HG03469 (cell line): ENCODE measurements at regions not wholly inside any gene's neighbourhood (a gene's known extent, or its start where the extent isn't known, plus 50 kb on each side); places are given as distances from the start of the nearest gene placed in this dataset.
"Not testable (repeated sequence)": the region's sequence is repeated elsewhere in the genome, so short reads cannot be mapped to it uniquely, and the experiment has no call there.

ENCODE experiments used
- ATAC-seq: cut with Tn5 transposase; IDR thresholded peaks from one replicate; pipeline ENCODE4 v1.9.1; 2021; ENCODE audit warnings: mild to moderate bottlenecking, moderate library complexity, moderate number of reproducible peaks; ENCODE audit not compliant: unreplicated experiment

GRCh38 chr7:126016722-126017121, 1087.1 kb upstream of the POT1 start:
- ATAC-seq, result no peak

GRCh38 chr7:126005064-126005463, 1075.4 kb upstream of the POT1 start:
- no peak for ATAC-seq

- ATAC-seq, result no peak
Measured at GRCh38 chr7:126001349-126001748, 1071.7 kb upstream of the POT1 start.

GRCh38 chr7:125984795-125985194, 1055.2 kb upstream of the POT1 start:
- ATAC-seq, result no peak

GRCh38 chr7:125971656-125972055, 1042.0 kb upstream of the POT1 start:
- no peak for ATAC-seq

GRCh38 chr7:125966278-125967048, 1036.8 kb upstream of the POT1 start:
- peak; percentile 43 for ATAC-seq

GRCh38 chr7:125934955-125935354, 1005.3 kb upstream of the POT1 start:
- no peak for ATAC-seq

- no peak for ATAC-seq
Measured at GRCh38 chr7:125934539-125934938, 1004.9 kb upstream of the POT1 start.

GRCh38 chr7:125930848-125931247, 1001.2 kb upstream of the POT1 start:
- ATAC-seq, result no peak

- ATAC-seq, result no peak
Measured at GRCh38 chr7:125927556-125927955, 997.9 kb upstream of the POT1 start.

- ATAC-seq, result no peak
Measured at GRCh38 chr7:125926621-125927020, 997.0 kb upstream of the POT1 start.

GRCh38 chr7:125924037-125924436, 994.4 kb upstream of the POT1 start:
- ATAC-seq, result no peak

GRCh38 chr7:125915381-125915948, 985.8 kb upstream of the POT1 start:
- ATAC-seq, result not testable (repeated sequence)

- ATAC-seq, result no peak
Measured at GRCh38 chr7:125908711-125909110, 979.1 kb upstream of the POT1 start.

GRCh38 chr7:125899577-125899976, 970.0 kb upstream of the POT1 start:
- ATAC-seq, result no peak

- ATAC-seq, result no peak
Measured at GRCh38 chr7:125892434-125892833, 962.8 kb upstream of the POT1 start.

- no peak for ATAC-seq
Measured at GRCh38 chr7:125878988-125879387, 949.4 kb upstream of the POT1 start.

GRCh38 chr7:125878235-125878956, 948.8 kb upstream of the POT1 start:
- no peak for ATAC-seq

GRCh38 chr7:125877246-125877645, 947.6 kb upstream of the POT1 start:
- no peak for ATAC-seq

- ATAC-seq, result no peak
Measured at GRCh38 chr7:125876431-125876830, 946.8 kb upstream of the POT1 start.

- ATAC-seq, result no peak
Measured at GRCh38 chr7:125871431-125871830, 941.8 kb upstream of the POT1 start.

- ATAC-seq, result no peak
Measured at GRCh38 chr7:125857606-125858005, 928.0 kb upstream of the POT1 start.
